GM12875 (cell line): ENCODE measurements at regions not wholly inside any gene's neighbourhood (a gene's known extent, or its start where the extent isn't known, plus 50 kb on each side); places are given as distances from the start of the nearest gene placed in this dataset.

Experiments
- H3K4me3 ChIP-seq: one replicate; pipeline ENCODE4 v1.5.1; 2011; ENCODE audit warnings: low read depth, low read length, control low read depth
- TF ChIP-seq, protein P1 (sequence below): IDR thresholded peaks from 2 replicates; pipeline ENCODE4 v1.5.1; 2011; ENCODE audit warnings: low read depth, mild to moderate bottlenecking, control low read depth, inconsistent platforms, low read length, moderate library complexity, borderline replicate concordance; ENCODE audit not compliant: insufficient read depth

GRCh38 chr15:46301291-46301690 lies 666.5 kb downstream of the SQOR start:
- no peak overlapping the region for H3K4me3 ChIP-seq
- TF ChIP-seq, protein P1, sequence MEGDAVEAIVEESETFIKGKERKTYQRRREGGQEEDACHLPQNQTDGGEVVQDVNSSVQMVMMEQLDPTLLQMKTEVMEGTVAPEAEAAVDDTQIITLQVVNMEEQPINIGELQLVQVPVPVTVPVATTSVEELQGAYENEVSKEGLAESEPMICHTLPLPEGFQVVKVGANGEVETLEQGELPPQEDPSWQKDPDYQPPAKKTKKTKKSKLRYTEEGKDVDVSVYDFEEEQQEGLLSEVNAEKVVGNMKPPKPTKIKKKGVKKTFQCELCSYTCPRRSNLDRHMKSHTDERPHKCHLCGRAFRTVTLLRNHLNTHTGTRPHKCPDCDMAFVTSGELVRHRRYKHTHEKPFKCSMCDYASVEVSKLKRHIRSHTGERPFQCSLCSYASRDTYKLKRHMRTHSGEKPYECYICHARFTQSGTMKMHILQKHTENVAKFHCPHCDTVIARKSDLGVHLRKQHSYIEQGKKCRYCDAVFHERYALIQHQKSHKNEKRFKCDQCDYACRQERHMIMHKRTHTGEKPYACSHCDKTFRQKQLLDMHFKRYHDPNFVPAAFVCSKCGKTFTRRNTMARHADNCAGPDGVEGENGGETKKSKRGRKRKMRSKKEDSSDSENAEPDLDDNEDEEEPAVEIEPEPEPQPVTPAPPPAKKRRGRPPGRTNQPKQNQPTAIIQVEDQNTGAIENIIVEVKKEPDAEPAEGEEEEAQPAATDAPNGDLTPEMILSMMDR: no peak

GRCh38 chr15:46301826-46302225 lies 667.0 kb downstream of the SQOR start:
- TF ChIP-seq, protein P1: no peak

DNA sequence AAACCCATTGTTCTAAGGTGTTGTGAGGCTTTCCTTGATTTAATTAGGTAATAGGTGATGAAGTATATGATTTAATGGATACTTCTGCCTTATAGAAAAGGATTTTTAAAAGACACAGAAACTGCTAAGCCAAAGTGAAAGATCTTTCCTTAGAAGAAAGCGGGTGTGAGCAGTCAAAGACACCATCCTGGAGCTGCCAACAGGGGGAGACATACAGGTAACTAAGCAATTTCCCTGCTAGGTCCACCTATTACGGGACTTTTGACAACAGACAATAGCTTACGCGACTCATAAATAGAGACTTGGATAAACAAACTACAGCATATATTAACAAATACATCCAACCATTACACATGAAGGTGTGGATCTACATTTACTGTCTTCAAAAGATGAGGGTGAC lies 669.5 kb downstream of the SQOR start:
- TF ChIP-seq, protein P1: peak; percentile 21; the same call in 1 of the 2 replicates
- H3K4me3 ChIP-seq: no peak overlapping the region

More at GRCh38 chr15:46301826-46302225, 667.0 kb downstream of the SQOR start:
- H3K4me3 ChIP-seq: no peak overlapping the region

- no peak overlapping the region for H3K4me3 ChIP-seq
- TF ChIP-seq, protein P1: no peak
Measured at GRCh38 chr15:46307746-46308145, 672.9 kb downstream of the SQOR start.

DNA sequence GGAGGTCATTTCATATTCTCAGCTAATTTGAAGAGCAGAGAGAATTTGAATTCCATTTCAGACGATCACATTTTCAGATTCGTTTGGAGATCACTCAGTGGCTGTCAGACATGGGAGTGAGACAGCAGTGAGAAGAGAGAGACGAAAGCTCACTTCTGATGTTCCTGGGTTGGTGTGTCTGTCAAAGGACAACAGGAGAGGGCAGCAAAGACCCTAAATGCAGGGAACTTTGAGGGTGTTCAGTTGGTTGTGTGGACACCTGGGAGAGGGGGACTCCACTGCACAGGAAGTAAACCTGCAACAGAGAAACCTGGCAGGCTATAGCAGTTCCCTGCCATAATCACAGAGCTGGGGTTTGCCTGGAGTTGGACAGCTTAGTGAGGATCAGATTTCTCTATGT lies 675.1 kb downstream of the SQOR start:
- TF ChIP-seq, protein P1: no peak
- H3K4me3 ChIP-seq: no peak overlapping the region

DNA sequence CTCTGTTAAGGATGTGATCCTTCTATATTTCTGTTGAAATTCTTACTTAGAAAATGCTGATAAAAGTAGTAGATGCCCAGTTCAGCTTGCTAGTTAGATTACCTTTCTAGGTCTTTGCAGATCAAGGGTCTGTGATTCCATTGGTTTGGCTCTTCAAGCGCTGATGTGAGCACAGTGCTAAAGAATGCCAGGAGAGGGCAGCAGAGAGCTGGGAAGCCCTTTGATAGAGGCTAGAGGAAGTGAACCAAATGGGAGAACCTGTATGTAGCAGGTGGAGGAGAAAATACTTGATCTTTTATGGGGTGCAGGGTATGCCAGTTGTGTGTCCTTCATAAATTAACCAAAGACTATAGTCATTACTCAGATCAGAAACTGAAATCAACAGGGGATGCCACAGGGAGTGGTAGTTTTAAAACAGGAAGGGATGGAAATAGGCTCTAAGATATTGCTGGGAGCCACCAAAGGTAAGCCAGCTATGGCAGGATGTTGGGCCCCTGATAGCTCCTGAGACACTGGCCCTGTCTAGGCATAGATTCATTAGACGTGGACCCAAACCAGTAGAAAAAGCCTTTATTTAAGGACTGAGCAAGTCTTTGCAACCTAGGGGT lies 677.4 kb downstream of the SQOR start:
- H3K4me3 ChIP-seq: no peak overlapping the region
- TF ChIP-seq, protein P1: peak; percentile 76

DNA sequence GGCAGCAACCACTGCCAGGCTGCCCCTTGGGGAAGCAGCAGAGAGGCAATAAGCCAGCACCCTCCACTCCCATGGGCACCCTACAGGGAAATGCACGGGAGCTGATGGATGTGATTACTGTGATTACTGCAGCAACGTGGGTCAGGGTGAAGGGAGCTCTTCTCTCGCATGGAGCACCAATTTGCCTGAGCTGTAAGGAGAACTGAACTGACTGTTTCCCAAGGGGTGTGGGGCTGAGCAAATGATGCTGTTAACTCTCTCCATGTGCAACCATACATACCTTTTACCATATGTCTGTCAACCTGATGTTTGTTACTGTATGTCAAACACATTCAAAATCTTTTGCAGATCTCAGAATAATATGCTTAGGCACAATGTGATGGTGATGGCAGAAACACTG lies 680.6 kb downstream of the SQOR start:
- no peak overlapping the region for H3K4me3 ChIP-seq
- TF ChIP-seq, protein P1: no peak
